Ramos (cell line): ENCODE measurements at regions not wholly inside any gene's neighbourhood (a gene's known extent, or its start where the extent isn't known, plus 50 kb on each side); places are given as distances from the start of the nearest gene placed in this dataset.

Source experiments
- in situ Hi-C: fragments of 300-500 bp; cut with MboI; formaldehyde crosslinking; loops from one replicate; pipeline ENCODE4 v1.14.3; 2022; ENCODE audit warnings: low sequenced_read_pairs; ENCODE audit not compliant: unreplicated experiment

DNA sequence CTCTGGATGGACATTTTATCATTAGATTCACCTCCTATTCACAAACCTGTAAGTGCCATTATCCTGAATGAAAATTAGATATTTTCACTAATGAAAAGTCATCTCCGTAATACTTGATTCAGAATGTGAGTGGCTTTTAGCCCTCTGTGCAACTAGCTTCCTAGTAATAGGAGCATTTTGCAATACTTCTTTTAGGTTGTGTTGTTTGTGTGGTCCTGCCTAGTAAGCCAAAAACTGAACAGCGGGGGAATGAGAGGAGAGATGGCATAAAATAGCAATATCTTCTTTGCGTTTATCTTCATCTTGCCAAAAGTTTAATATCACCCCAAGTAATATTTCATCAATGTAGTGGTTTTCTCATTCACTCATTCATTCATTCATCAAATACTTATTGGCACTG lies 507.5 kb upstream of the CELF2 start:
- in situ Hi-C loops = no loop called here

DNA sequence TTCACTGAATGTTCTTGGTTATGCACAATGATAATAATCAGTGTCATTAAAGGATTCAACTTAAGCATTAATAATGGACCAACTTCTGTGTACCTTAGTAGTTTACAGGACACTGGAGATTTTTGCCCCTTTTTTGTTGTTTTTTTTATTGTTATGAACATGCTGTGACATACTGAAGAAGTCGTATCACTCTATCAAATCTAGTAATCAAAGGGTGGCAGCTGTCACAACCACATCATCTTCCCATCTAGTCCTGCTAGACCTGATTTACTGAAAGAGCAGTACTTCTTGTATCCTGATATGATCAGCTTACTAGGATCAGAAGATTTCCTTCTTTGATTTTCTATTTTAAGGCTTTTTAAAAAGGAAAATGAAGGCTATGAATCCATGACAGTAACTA lies 504.6 kb upstream of the CELF2 start:
- in situ Hi-C loops = no loop called here

DNA sequence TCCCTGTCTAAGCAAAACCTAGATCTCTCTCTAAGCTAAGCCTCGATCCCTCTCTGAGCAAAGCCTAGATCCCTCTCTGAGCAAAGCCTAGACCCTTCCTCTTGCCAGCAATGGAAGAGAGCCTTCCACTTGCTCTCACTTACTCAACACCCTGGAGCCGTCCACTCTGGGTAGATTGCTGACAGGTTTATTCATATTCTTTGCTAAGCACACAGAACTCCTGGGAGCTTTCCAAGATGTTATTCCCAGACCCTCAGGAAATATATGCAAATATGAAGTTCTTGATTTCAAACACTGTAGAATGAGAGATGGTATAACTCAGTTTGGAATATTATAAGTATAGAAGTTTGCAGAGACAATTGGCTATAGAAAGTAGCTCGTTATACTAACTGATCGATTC lies 503.8 kb upstream of the CELF2 start:
- in situ Hi-C loops = no loop called here

- in situ Hi-C loops = no loop called here
These were observed 502.9 kb upstream of the CELF2 start for GRCh38 chr10:10514797-10515196.

GRCh38 chr10:10515479-10516204 lies 502.0 kb upstream of the CELF2 start:
- in situ Hi-C loops = no loop called here

GRCh38 chr10:10516346-10517130 lies 501.1 kb upstream of the CELF2 start:
- in situ Hi-C loops = no loop called here

DNA sequence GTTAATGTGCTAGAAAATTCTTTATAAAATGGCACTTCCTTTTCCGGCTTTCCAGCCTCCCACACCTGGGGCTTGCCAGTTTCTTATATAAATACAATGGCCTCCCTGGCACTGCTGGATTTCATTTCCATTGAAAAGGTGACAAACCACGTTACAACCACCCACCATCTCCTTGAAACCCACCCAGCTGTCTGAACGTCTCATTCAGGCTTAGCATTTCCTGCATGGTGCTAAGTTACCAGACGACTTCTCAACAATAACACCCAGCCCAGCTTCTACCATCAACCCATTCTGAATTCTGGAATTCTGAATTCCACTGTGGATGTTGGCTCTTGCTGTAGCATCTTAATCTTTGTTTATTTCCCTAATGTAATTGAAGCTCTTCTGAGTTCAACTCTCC lies 499.8 kb upstream of the CELF2 start:
- in situ Hi-C loops = no loop called here

DNA sequence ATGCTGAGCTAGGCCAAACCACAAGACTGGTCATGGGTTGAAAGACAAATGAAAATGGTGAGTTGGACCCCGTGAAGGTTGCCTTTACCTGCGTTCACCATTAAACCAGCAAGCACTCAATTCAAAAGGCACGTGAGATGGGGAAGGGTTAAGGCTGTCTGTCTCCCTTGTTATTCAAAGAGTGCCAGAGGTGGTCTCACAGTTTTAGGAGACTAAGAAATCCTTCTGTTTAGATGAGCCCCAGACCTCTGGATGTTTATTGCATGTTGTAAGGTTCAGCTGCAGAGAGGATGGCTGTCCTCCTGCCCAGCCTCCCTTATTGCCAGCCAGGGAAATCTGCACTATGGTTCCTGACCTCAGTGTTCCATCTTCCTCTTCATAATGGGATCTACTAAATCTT lies 498.0 kb upstream of the CELF2 start:
- in situ Hi-C loops = no loop called here

DNA sequence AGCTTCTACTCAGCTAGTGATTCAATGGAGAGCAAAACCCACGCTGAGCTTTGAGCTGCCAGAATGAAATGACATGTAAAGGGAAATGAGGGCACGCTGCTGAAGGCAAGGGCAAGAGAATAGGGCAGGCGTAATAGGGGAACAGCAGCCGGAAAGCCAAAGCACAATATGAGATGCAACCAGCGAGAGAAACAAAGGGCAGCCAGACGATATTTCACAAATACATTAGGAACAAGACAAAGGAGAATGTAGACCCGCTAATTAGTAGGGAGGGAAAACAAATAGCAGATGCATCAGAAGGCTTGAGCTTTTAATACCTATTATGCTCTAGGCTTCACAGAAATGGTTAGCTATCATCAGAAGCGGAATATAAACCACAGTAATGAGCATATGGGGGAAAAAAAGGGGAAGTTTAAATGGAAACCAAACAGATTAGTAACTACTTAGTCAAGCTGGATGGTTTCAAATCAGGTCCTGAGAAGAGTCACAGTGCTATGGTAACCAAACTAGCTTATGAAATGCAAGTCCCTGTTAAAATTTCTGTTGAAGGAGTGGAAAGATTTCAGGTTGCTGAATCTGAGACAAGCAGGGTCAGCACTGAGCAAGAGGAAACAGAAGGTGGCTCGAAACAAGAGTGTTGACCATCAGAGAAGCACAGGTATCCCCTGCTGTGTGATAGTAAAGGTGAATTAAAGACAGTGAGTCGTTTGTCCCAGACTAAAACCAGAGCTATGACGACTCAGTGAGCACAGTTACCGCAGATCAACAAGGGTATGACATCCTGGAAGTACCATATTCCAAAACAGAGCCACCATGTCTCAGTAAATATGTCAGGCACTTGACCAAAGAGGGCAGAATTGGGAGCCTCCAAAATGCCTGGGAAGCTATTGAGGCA lies 496.9 kb upstream of the CELF2 start:
- in situ Hi-C loops = no loop called here

DNA sequence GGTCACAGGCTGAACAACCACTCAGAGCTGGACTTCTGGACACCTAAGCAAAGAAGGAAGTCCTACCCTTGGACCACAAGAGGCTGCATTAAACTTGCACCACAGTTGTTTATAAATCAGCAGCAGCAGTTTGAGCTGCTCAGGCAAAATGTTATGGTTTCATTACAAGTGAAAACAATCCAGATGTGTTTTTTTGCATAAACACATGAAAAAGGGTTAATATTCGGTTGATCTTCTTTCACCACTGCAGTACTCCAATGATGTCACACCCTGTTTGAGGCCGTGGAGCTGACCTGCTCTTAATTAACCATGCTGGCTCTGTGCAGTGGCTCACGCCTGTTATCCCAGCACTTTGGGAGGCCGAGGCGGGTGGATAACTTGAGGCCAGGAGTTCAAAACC lies 490.8 kb upstream of the CELF2 start:
- in situ Hi-C loops = no loop called here

- in situ Hi-C loops = no loop called here
These were observed 489.7 kb upstream of the CELF2 start for GRCh38 chr10:10527861-10528562.

GRCh38 chr10:10528563-10528910 lies 489.1 kb upstream of the CELF2 start:
- in situ Hi-C loops = no loop called here

DNA sequence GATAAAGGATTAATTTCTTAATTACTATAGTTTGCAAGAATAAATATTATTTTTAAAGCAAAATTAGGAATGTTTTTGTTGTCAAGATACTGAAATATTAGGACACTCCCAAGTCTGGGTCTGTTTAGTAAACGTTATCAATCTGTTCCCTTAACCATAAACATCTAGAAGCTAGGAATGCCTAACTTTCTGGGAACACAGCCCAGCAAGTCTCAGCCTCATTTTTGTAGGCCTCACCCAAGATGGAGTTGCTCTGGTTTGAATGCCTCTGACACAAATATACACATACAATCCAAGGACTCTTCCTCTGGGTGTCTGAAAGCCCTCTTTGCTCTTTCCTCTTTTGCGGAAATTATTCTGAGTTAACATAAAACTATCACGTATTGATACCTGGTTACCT lies 487.4 kb upstream of the CELF2 start:
- in situ Hi-C loops = no loop called here

DNA sequence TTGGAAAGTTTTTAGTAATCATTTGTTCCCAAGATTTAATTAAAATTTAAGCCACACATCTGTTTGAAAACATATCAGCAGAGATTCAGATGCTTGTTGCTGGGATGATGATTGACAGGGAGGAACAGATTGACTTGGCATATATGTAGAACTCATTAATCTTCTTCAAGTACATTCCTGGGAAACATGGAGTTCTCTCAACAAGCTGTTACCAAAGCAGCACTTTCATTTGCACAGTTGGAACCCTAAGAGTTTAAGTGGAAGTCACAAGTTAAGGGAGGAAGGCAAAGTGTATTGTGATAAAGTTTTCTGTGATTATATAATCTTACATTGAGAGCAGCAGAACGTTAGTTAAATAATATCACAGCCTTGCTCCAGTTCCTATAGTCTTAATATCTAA lies 485.4 kb upstream of the CELF2 start:
- in situ Hi-C loops = no loop called here

DNA sequence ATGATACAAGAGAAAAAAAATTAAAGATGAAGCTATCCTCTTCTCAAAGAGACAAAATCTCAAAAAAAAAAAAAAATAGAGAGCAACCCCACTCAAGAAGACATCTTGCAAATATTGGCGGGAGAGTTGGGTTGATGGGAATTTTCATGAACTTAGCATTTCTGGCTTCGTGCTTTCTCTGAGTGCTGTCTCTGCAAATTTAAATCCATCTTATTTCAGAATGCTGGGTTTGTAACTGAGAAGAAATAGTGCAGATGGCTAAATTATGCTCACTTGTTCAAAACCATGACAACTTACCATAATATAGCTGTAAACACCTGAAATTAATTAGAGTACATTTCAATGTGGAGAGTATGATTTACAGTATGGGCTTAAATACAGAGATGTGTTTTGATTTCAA lies 484.8 kb upstream of the CELF2 start:
- in situ Hi-C loops = no loop called here

DNA sequence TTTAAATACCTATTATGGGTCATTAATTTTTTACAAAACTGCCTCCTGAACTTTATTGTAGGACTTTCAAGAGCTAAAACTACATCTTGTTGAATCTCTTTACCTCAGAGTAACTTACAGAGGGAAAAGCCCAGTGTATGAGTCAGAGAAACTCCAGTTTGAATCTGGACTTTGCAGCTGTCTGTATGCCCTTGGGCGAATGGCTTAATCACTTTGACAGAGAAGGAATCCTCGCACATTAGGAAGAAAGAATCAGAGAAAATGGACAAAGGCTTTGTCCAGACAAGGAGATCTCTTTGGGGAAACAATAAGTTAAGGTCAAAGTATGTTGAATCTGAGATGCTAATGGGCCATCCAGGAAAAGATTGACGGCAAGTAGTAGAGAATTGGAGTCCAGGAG lies 484.2 kb upstream of the CELF2 start:
- in situ Hi-C loops = no loop called here

GRCh38 chr10:10538326-10538725 lies 479.3 kb upstream of the CELF2 start:
- in situ Hi-C loops = no loop called here

GRCh38 chr10:10540398-10540797 lies 477.3 kb upstream of the CELF2 start:
- in situ Hi-C loops = no loop called here

- in situ Hi-C loops = no loop called here
These were observed 475.2 kb upstream of the CELF2 start for GRCh38 chr10:10542477-10542876.

GRCh38 chr10:10544890-10545289 lies 472.8 kb upstream of the CELF2 start:
- in situ Hi-C loops = no loop called here
